GM18909 (cell line): ENCODE measurements at regions not wholly inside any gene's neighbourhood (a gene's known extent, or its start where the extent isn't known, plus 50 kb on each side); places are given as distances from the start of the nearest gene placed in this dataset.

Source experiments
- ATAC-seq: cut with Tn5 transposase; IDR thresholded peaks from one replicate; pipeline ENCODE4 v1.9.1; 2021; ENCODE audit warnings: mild to moderate bottlenecking; ENCODE audit not compliant: unreplicated experiment, poor library complexity

DNA sequence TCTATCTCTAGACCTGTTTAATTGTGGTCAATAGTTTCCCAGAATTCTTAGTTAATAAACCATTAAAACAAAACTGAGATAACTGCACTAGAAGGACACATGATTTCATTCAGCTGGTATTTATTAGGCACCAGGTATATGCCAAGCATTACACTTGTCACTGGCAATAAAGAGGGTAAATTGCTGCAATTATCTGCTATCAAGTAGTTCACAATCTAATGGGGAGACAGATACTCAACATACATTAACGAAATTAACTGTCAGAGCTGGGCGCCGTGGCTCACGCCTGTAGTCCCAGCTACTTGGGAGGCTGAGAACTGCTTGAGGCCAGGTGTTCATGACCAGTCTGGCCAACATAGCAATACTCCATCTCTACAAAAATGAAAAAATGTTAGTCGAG is 71.7 kb upstream of the WIPF1 start:
- ATAC-seq: no peak

DNA sequence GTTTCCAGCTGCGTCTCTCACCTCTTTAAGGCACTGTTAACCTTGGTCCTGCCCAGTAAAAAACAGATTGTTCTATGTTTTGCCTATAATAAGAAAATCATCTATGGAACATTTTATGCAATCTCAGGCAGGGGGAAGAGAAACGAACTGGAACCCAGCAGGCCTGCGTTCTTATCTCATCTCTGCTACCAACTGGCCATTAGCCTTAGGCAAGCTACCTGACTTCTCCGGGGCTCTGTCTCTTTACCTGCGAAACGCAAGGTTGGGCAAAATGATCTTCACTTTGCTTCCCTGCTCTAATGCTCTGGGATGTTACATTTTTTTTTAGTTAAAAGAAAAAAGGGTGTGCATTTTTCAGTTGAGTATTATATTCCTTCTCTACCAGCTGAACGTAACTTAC is 70.5 kb upstream of the WIPF1 start:
- no peak for ATAC-seq

DNA sequence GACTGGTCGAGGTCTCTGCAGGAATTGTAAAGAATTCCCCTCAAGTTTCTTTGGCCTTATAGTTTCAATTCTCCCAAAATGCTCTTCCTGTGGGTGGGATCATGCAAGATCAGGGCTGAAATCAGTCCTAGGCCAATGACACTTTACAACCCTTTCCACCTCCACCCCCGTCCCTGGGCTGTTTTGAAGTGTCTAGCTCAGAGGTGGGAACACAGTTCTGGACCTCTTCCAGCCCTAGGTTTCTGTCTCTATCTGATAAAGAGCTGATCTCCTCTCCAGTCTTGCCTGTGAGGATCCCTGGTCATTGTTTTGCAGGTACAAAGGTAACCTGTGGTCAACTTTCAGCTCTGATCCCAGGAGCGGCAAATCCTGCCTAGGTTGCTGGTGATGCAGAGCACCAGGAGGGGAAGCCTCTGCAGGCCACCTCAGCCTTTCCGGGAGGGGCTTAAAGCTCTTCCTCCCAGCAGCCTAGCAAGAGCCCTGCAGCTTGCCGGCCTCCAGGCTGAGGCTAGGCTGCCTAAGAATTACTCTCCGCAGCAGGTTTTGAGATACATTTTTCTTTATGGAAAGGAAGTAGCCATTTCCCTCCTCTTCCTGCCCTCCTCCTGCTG is 69.8 kb upstream of the WIPF1 start:
- ATAC-seq: no peak

- ATAC-seq: no peak
Measured at GRCh38 chr2:174666845-174667244, 69.2 kb upstream of the WIPF1 start.

GRCh38 chr2:174666312-174666711 is 68.7 kb upstream of the WIPF1 start:
- ATAC-seq: no peak

GRCh38 chr2:174664084-174664759 is 66.6 kb upstream of the WIPF1 start:
- ATAC-seq: no peak

DNA sequence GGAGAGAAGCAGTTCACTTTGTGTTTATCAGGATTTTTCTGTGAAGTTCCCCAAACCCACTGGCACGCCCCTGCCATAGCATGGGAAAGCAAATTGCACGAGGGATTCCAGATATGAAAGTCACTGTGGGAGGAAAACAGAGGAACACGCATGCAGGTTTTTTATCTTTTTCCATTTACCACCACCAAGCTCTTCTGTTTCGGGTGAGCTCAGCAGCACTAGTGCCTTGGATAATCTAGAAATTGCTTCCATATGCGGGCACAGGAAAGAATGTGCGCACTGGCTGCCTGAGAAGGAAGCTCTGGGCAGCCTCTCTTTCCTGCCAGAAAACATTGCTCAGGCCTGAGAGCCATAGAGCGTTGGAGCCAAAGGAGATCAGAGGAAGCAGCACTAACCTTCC is 65.9 kb upstream of the WIPF1 start:
- ATAC-seq: no peak

DNA sequence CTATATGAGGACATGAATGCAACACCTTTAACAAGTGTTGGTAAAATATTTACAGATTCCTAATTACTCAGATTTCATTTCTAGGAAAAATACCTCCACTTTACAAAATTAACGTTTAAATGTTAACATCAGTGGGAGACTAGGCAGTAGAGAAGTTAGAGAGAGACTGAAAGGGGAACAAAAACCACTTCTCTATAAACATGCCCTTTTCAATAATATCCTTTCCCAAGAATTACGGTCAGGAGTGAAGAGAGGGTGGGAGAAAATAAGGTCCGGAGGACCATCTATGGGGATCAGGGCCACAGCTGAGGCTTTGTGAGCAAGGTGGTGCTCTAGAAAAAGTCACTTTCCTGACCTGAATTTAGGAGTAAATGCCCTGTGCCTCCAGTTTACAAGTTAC is 65.3 kb upstream of the WIPF1 start:
- no peak for ATAC-seq

GRCh38 chr2:174662459-174662858 is 64.9 kb upstream of the WIPF1 start:
- no peak for ATAC-seq

DNA sequence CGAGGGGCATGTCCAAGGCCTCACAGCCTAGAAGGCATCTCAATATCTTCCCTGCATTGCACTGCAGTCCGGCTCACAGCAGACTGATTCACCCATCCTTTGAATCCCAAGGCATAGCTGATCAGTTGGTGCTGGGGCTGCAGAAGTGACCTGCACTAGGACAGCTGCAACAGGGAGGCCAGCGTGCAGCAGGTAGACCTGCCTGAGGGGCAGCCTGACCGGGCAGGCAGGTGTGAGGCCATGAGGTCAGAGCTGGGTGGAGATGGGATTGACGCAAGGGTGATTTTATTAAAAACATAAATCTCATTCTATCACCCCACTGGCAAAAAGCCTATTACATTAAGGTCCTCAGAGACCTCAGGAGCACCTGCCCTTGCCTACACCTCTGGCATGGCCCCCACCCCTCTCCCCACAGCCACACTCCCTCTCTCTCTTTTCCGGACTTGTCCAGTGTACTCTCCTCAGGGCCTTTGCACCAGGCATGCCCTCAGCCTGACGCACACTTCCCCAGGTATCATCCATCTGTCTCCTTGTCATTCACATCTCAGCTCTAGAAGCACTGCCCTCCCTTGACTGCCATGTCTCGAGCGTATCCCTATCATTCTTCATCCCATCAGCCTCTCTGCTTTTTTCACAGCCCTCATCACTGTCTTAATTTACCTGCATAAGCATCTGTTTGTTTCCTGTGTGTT is 63.5 kb upstream of the WIPF1 start:
- ATAC-seq: no peak

DNA sequence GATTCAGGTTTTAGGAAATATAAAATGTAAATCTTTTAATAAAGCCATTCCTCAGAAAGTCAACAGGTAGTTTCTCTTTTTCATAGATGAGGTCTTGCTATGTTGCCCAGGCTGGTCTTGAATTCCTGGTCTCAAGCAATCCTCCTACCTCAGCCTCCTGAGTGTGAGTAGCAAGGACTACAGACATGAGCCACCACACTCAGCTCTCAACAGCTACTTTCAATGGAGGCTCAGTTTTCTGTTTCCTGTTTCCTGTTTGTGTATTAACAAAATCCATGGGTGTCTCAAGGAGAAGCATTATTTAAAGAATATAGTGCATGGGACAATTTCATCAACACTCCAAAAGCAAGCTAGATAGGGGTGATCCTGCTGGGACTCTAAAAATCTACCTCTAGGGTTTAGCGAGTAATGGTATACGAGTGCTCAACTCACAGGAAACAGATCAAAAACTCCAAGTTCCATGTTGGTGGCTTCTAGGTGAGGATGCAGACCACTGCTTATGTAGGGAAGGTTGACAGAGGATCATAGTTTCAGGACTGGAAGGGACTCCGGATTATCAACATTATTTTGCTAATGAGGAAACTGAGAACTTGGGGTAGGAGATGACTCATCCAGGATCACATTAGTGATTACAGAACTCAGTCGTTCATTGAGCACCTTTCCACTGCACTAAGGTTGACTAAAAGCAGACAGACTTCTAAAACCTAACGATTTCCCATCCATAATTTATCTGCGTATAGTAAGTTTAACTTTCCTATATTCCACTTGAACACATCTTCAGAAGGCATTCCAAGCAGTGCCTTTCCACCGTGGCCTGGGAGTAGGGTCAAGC is 61.7 kb upstream of the WIPF1 start:
- no peak for ATAC-seq

DNA sequence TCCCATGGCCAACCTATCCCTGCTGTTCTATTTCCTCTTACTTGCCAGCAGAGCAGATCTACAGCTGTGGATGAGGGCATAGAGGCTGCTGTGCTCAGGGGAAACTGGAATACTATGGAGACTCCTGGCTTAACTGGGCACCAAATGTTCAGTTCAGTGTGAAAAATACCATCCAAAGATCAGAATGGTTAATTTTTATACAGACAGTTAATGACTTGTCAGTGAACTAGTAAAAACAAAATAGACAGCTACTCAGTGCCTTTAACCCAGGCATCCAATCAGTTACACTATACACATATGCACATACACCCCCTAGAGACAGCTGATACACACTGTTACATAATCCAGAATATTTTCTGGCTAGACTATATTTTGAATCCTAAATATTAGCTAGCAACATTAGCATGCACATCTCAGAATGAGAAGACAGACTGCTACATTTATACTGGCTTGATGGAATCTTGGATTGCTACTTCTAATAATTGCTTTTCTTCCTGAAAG is 59.1 kb upstream of the WIPF1 start:
- ATAC-seq: no peak

DNA sequence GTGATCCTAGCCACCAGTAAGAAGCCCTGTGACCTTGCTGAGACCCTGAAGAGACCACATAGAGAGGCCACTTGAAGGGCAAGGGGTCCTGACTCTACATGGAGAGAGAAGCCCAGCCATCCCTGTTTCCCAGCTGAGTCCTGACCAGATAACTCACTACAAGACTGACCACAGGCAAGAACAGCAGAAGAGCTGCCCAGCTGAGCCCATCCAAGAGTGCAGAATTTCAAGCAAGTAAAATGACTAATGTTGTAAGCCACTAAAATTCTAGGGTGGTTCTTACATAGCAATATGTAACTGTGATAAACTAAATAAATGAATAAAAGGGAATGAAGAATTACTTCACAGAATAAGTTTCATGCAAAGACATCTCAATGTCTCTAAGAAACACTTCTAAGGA is 58.4 kb upstream of the WIPF1 start:
- no peak for ATAC-seq

GRCh38 chr2:174654419-174654941 is 56.9 kb upstream of the WIPF1 start:
- ATAC-seq: no peak

- ATAC-seq: no peak
Measured at GRCh38 chr2:174648896-174649295, 51.3 kb upstream of the WIPF1 start.
